Lower leg skin (tissue), 3 donors: ENCODE measurements at regions not wholly inside any gene's neighbourhood (a gene's known extent, or its start where the extent isn't known, plus 50 kb on each side); places are given as distances from the start of the nearest gene placed in this dataset.

ENCODE experiments used
- POLR2A ChIP-seq, 2 donors: fragments of 450-650 bp; IDR thresholded peaks; one replicate each; pipeline ENCODE4 v1.6.1; 2016 to 2017; ENCODE audit warnings: antibody characterized with exemption in 2 of 2, mild to moderate bottlenecking in 1 of 2, moderate library complexity in 1 of 2
- TF ChIP-seq, protein P1 (sequence below), 3 donors: fragments of 450-650 bp; IDR thresholded peaks; one replicate each; pipeline ENCODE4 v1.5.1; 2016; ENCODE audit warnings: antibody characterized with exemption in 3 of 3, mild to moderate bottlenecking in 3 of 3, moderate library complexity in 2 of 3

DNA sequence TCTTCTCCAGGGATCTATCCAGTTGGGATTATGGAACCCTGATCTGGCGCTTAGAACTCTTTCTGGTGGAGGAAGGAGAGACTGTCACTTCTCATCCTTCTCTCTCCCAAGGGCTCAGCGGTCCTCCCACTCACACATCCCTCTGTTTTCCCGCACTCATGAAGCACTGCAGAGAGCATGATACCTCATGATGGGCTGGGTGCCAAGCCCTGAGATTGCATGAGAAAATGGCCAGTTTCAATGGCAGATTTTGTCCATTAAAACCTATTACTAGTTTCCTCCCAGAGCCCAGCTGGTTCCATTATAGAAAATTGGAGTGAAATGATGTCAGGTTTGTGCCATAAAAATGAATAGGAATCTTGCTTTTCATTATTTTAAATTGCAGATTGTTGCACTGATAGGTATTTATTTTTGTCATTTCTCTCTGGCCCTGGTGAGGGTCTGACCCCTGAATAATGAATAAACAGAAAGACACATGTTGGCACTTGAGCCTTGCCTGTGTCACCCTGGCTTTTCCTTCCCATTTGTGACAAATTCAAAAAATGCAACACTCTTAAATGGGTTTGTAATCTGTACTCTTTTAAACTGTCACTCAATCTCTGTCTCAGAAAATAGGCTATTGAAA, 1151.1 kb downstream of the TYW1 start:
- TF ChIP-seq, protein P1, sequence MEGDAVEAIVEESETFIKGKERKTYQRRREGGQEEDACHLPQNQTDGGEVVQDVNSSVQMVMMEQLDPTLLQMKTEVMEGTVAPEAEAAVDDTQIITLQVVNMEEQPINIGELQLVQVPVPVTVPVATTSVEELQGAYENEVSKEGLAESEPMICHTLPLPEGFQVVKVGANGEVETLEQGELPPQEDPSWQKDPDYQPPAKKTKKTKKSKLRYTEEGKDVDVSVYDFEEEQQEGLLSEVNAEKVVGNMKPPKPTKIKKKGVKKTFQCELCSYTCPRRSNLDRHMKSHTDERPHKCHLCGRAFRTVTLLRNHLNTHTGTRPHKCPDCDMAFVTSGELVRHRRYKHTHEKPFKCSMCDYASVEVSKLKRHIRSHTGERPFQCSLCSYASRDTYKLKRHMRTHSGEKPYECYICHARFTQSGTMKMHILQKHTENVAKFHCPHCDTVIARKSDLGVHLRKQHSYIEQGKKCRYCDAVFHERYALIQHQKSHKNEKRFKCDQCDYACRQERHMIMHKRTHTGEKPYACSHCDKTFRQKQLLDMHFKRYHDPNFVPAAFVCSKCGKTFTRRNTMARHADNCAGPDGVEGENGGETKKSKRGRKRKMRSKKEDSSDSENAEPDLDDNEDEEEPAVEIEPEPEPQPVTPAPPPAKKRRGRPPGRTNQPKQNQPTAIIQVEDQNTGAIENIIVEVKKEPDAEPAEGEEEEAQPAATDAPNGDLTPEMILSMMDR (IDR thresholded peaks at IDR 0.05), result no peak
- no peak for TF ChIP-seq POLR2A (IDR thresholded peaks at IDR 0.05)
